Fibroblast of pulmonary artery (primary cell): ENCODE measurements at regions not wholly inside any gene's neighbourhood (a gene's known extent, or its start where the extent isn't known, plus 50 kb on each side); places are given as distances from the start of the nearest gene placed in this dataset.
"Not testable (repeated sequence)": the region's sequence is repeated elsewhere in the genome, so short reads cannot be mapped to it uniquely, and the experiment has no call there.

ENCODE experiments used
- DNase-seq: peaks from one replicate; pipeline ENCODE4 v3.0.0-alpha.2; 2010; ENCODE audit warnings: low read depth
- H3K4me3 ChIP-seq: replicated peaks from 2 replicates; pipeline ENCODE4 v1.5.1; 2011; ENCODE audit warnings: low read depth, mild to moderate bottlenecking, control low read depth, low read length, moderate library complexity
- TF ChIP-seq, protein P1 (sequence below): IDR thresholded peaks from 2 replicates; pipeline ENCODE4 v1.5.1; 2011; ENCODE audit warnings: mild to moderate bottlenecking, control low read depth, low read length, inconsistent platforms; ENCODE audit errors: missing control alignments

DNA sequence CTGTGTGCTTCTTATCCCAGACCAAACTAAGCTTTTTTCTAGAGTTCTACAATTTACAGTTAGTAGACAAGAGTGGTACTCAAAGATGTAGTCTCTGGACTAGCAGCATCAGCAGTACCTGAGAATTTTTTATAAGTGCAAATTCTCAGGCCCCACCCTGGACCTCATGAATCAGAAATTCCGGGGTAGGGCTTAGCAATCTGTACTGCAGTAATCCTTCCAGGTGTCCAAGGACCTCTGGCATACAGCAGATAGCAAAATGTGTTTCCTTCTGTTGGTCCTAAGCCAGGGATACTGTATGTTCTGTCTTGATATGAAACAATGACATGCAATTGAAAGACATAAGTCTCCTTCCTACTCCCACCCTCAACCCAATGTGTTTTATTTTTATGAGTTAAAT, 194.3 kb downstream of the MSX2 start:
- no peak overlapping the region for H3K4me3 ChIP-seq
- TF ChIP-seq, protein P1, sequence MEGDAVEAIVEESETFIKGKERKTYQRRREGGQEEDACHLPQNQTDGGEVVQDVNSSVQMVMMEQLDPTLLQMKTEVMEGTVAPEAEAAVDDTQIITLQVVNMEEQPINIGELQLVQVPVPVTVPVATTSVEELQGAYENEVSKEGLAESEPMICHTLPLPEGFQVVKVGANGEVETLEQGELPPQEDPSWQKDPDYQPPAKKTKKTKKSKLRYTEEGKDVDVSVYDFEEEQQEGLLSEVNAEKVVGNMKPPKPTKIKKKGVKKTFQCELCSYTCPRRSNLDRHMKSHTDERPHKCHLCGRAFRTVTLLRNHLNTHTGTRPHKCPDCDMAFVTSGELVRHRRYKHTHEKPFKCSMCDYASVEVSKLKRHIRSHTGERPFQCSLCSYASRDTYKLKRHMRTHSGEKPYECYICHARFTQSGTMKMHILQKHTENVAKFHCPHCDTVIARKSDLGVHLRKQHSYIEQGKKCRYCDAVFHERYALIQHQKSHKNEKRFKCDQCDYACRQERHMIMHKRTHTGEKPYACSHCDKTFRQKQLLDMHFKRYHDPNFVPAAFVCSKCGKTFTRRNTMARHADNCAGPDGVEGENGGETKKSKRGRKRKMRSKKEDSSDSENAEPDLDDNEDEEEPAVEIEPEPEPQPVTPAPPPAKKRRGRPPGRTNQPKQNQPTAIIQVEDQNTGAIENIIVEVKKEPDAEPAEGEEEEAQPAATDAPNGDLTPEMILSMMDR: no peak
- no peak for DNase-seq

DNA sequence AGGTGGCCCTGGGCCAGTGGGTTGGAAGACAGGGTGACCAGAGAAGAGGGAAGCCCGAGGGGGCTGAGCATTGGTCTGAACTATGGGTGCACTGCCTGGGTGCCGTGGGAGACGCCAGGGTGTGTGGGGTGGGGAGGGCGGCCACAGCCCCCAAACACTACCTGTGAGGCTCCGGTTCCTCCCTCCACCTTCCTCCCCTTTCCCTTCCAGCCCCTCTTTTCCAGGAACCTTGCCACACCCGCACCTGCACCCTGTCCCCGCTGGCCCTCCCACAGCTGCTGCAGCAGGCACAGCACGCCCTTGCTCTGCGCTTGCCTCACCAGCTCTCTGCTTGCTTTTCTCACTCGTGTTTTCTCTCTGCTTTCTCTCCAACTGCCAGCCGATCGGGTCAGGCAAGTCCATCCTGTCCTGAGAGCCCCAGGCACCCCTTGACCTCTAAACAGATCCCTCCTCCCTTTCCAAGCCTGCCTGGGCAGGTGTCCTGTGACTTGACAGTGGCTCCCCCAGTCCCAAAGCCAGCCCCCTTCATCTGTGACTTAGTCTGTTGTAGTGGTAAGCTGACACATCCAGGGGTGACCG, 193.7 kb downstream of the MSX2 start:
- TF ChIP-seq, protein P1: no peak
- no peak overlapping the region for H3K4me3 ChIP-seq
- DNase-seq: no peak

DNA sequence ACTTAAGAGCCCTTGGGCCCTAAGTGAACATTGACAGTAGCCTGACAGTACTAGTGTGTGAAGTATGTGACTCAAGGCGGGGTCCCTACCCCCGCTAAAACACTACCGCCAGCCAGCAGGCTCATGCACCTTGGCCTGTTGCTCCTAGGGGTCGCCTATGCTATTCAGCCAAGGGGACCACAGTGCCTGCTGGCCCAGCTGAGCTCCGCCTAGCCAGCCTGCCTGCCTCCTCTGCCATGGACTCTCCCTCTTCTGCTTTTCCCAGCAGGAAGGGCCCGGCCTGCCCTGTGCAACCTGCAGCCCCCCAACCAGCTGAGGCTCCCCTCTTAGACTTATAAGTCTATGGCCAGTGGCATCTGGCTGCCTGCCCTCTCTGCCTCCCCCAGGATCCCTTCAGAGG, 193.1 kb downstream of the MSX2 start:
- DNase-seq, H3K4me3 ChIP-seq: not testable (repeated sequence)

DNA sequence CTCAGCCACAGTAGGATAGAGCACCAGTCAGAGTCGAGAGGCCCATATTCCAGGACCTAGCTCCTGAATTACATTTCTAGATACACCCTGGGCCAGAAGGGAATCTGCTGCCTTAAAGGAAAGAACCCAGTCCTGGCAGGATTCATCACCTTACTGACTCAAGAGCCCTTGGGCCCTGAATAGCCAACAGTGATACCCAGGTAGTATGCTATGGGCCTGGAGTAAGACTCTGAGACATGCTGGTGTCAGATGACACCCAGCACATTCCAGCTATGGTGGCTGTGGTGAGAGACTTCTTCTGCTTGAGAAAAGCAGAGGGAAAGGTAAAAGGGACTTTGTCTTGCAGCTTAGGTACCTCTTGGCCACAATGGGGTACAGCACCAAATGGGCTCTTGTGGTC, 192.5 kb downstream of the MSX2 start:
- not testable (repeated sequence) for H3K4me3 ChIP-seq, DNase-seq

DNA sequence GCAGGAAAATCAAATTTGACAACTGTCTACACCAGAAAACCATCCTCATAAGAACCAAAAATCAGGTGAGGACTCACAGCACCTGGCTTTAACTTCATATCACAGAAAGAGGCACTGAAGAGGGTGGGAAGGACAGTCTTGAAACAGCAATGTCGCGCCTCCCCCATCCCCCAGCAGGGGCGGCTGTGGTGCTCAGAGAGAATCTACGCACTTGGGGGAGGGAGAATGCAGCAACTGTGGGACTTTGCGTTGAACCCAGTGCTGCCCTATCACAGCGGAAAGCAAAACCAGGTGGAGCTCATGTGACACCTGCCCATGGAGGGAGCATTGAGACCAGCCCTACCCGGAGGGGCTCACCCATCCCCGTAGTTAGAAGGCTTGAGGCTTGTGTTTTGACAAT, 191.8 kb downstream of the MSX2 start:
- no peak overlapping the region for H3K4me3 ChIP-seq
- no peak for DNase-seq
- TF ChIP-seq, protein P1: no peak

DNA sequence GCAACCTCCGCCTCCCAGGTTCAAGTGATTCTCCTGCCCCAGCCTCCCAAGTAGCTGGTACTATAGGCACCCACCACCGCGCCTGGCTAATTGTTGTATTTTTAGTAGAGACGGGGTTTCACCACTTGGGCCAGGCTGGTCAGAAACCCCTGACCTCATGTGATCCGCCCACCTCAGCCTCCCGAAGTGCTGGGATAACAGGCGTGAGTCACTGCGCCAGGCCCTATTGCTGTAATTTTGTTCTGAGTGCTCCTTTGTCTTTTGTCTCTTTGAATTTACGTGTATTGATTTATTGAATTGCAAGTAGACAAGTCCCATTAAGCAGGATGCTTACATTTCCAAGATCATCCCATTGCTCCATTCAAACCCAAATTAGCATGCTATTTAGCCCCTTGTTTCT, 186.7 kb downstream of the MSX2 start:
- H3K4me3 ChIP-seq: no peak overlapping the region
- TF ChIP-seq, protein P1: no peak
- no peak for DNase-seq

DNA sequence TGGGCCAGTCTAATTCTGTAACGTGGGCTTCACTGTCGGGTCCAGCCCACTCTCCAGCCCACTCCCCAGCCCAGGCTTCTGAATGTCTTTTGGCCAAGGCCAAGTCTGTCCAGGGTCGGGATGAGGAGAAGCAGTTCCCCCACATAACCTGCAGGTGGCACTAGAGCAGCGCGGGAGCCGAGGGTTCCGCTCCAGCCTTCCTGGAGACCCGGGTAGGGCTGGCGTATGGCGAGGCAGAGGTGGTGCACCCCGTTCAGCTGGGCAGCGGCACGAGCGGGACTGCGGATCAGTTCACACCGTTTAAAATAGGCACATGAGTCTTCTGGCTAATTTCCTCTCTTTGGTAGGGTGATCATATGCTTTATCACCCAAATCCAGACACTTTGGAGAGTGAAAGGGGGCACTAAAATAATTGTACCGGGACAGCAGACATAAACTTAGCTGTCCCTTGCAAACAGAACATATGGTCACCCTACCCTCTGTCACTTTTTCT, 185.9 kb downstream of the MSX2 start:
- TF ChIP-seq, protein P1: peak; percentile 87
- peak; percentile 49 for DNase-seq
- H3K4me3 ChIP-seq: no peak overlapping the region

DNA sequence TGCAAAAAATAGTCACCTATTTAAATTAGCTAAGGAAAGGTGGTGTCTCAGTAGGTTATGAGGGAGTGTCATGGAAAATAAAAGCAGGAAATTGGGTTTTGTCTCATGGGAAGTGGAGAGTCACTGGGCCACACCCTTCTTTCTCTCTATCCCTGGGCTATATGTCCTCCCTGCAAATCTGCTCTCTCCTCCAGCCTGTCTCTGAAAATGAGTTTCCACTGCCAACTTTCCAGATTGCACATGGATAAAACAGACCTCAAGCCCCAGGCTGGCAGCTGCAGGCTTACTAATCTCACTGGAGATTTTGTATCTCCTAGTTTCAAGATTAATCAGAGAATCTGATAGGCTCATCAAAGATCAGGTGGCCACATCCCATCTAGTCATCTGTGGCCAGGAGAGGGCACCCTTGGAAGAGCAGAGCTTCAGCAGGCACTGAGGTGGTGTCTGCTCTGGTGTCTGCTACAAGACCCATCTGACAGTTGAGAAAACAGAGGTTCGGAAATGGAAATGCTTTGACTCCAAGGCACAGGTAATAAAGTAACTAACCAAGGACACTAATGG, 178.9 kb downstream of the MSX2 start:
- no peak for DNase-seq
- TF ChIP-seq, protein P1: no peak
- no peak overlapping the region for H3K4me3 ChIP-seq
